CD4-positive, alpha-beta T cell treated with Interleukin-6 for 4 hours (primary cell): ENCODE measurements at regions not wholly inside any gene's neighbourhood (a gene's known extent, or its start where the extent isn't known, plus 50 kb on each side); places are given as distances from the start of the nearest gene placed in this dataset.
"Not testable (repeated sequence)": the region's sequence is repeated elsewhere in the genome, so short reads cannot be mapped to it uniquely, and the experiment has no call there.

ENCODE experiments used
- DNase-seq: peaks from one replicate; pipeline ENCODE4 v3.0.0-alpha.2; 2020; ENCODE audit warnings: mixed read lengths

GRCh38 chr15:91625506-91625905 lies 228.0 kb upstream of the SLCO3A1 start:
- DNase-seq = no peak

GRCh38 chr15:91627473-91628278 lies 225.8 kb upstream of the SLCO3A1 start:
- no peak for DNase-seq

- no peak for DNase-seq
These were observed 223.4 kb upstream of the SLCO3A1 start for GRCh38 chr15:91630090-91630489.

- DNase-seq = no peak
These were observed 221.3 kb upstream of the SLCO3A1 start for GRCh38 chr15:91632176-91632575.

- no peak for DNase-seq
These were observed 220.5 kb upstream of the SLCO3A1 start for GRCh38 chr15:91632981-91633380.

- no peak for DNase-seq
These were observed 219.3 kb upstream of the SLCO3A1 start for GRCh38 chr15:91634179-91634578.

- DNase-seq = no peak
These were observed 218.4 kb upstream of the SLCO3A1 start for GRCh38 chr15:91635080-91635479.

GRCh38 chr15:91635641-91636040 lies 217.9 kb upstream of the SLCO3A1 start:
- no peak for DNase-seq

- DNase-seq = no peak
These were observed 204.5 kb upstream of the SLCO3A1 start for GRCh38 chr15:91649016-91649415.

GRCh38 chr15:91649831-91650321 lies 203.6 kb upstream of the SLCO3A1 start:
- no peak for DNase-seq

- DNase-seq = no peak
These were observed 202.3 kb upstream of the SLCO3A1 start for GRCh38 chr15:91651251-91651650.

GRCh38 chr15:91652610-91653207 lies 200.8 kb upstream of the SLCO3A1 start:
- DNase-seq = no peak

GRCh38 chr15:91655563-91656290 lies 197.8 kb upstream of the SLCO3A1 start:
- not testable (repeated sequence) for DNase-seq

GRCh38 chr15:91660174-91660649 lies 193.3 kb upstream of the SLCO3A1 start:
- no peak for DNase-seq

- no peak for DNase-seq
These were observed 189.2 kb upstream of the SLCO3A1 start for GRCh38 chr15:91664224-91664836.

- no peak for DNase-seq
These were observed 188.3 kb upstream of the SLCO3A1 start for GRCh38 chr15:91665212-91665611.

- no peak for DNase-seq
These were observed 185.1 kb upstream of the SLCO3A1 start for GRCh38 chr15:91668370-91668769.

GRCh38 chr15:91670108-91670507 lies 183.4 kb upstream of the SLCO3A1 start:
- DNase-seq = no peak

GRCh38 chr15:91678003-91678402 lies 175.5 kb upstream of the SLCO3A1 start:
- DNase-seq = no peak

- no peak for DNase-seq
These were observed 174.1 kb upstream of the SLCO3A1 start for GRCh38 chr15:91679447-91679846.

GRCh38 chr15:91685436-91685835 lies 168.1 kb upstream of the SLCO3A1 start:
- DNase-seq = no peak

- DNase-seq = no peak
These were observed 164.7 kb upstream of the SLCO3A1 start for GRCh38 chr15:91688811-91689210.

- DNase-seq = no peak
These were observed 164.1 kb upstream of the SLCO3A1 start for GRCh38 chr15:91689377-91689776.
